Esophagus squamous epithelium (tissue), 4 donors: ENCODE measurements at regions not wholly inside any gene's neighbourhood (a gene's known extent, or its start where the extent isn't known, plus 50 kb on each side); places are given as distances from the start of the nearest gene placed in this dataset.

Experiments
- CTCF ChIP-seq, 6 experiments: fragments of 450-650 bp in 4 of 6; fragments of 200-600 bp in 2 of 6; sonication (generic) in 2 of 6; IDR thresholded peaks; one replicate each; pipeline ENCODE4 v1.5.1; 2016 to 2019; ENCODE audit warnings: antibody characterized with exemption in 6 of 6, mild to moderate bottlenecking in 4 of 6, moderate library complexity in 4 of 6
- POLR2A ChIP-seq, 4 donors: fragments of 450-650 bp; IDR thresholded peaks; one replicate each; pipeline ENCODE4 v1.6.1; 2017; ENCODE audit warnings: antibody characterized with exemption in 4 of 4, mild to moderate bottlenecking in 4 of 4, moderate library complexity in 3 of 4

GRCh38 chr18:29969876-29970275 lies 1072.7 kb downstream of the DSC3 start:
- TF ChIP-seq CTCF (IDR thresholded peaks at IDR 0.05) = no peak
- TF ChIP-seq POLR2A (IDR thresholded peaks at IDR 0.05) = no peak
